ENCODE measurements at regions not wholly inside any gene's neighbourhood (a gene's known extent, or its start where the extent isn't known, plus 50 kb on each side); places are given as distances from the start of the nearest gene placed in this dataset.

- TF ChIP-seq CTCF (IDR thresholded peaks at IDR 0.05) = no peak
- no peak for TF ChIP-seq POLR2A (IDR thresholded peaks at IDR 0.05)
These were observed 766.4 kb downstream of the UQCRFS1 start for GRCh38 chr19:28446511-28446910.
